ENCODE measurements at regions not wholly inside any gene's neighbourhood (a gene's known extent, or its start where the extent isn't known, plus 50 kb on each side); places are given as distances from the start of the nearest gene placed in this dataset.

DNA sequence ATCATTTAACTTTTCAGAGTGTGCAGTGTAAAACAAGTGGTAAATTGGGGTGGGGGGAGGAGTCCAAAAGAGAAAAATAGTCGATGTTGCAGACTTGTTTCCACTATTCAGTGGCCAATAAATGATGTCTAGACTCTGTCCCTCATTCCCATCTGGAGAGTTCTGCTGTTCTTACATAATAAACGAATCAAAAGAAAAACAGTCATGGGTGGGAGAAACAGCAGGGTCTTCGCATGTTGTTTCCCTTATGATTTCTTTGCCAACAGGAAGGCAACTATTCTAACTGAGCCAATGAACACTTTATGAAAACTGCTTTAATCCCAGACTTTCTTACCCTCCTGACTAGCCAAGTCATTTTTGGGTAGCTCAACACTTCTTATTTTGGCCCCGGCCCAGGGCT is 615.5 kb downstream of the FGF9 start:
- no peak for TF ChIP-seq ZNF169 (tag by site-specific recombination; IDR thresholded peaks at IDR 0.05)
- TF ChIP-seq YY2 (tag by site-specific recombination; IDR thresholded peaks at IDR 0.05), result no peak
- no peak for TF ChIP-seq ZNF426 (tag by site-specific recombination; IDR thresholded peaks at IDR 0.05)
- TF ChIP-seq ZNF404 (tag by site-specific recombination; IDR thresholded peaks at IDR 0.05), result no peak
- TF ChIP-seq ZNF274 (IDR thresholded peaks at IDR 0.05; ENCODE audit: low read length), result no peak
- no peak for TF ChIP-seq ZNF274 (tag by site-specific recombination; IDR thresholded peaks at IDR 0.05; ENCODE audit: borderline replicate concordance)
- no peak for TF ChIP-seq ZNF776 (tag by site-specific recombination; IDR thresholded peaks at IDR 0.05; ENCODE audit: borderline replicate concordance)
- ChIA-PET CTCF (no interaction called here), POLR2A (no interaction called here)
- no peaks in the 10 kb centered on the region for H3K4me1 ChIP-seq (ENCODE audit: control insufficient read depth, insufficient read depth, low read length)
- H3K36me3 ChIP-seq (ENCODE audit: control insufficient read depth in 2 of 2, insufficient read depth in 1 of 2, low read length in 2 of 2), result no peaks in the 10 kb centered on the region
- no peak overlapping the region for H3K4me3 ChIP-seq (ENCODE audit: low read depth, low read length)
- H3K27ac ChIP-seq (ENCODE audit: extremely low read depth, low read depth, low read length), result no peak overlapping the region
- H3K9me3 ChIP-seq (ENCODE audit: control insufficient read depth, insufficient read depth, low read depth, low read length), result no peaks in the 10 kb centered on the region

DNA sequence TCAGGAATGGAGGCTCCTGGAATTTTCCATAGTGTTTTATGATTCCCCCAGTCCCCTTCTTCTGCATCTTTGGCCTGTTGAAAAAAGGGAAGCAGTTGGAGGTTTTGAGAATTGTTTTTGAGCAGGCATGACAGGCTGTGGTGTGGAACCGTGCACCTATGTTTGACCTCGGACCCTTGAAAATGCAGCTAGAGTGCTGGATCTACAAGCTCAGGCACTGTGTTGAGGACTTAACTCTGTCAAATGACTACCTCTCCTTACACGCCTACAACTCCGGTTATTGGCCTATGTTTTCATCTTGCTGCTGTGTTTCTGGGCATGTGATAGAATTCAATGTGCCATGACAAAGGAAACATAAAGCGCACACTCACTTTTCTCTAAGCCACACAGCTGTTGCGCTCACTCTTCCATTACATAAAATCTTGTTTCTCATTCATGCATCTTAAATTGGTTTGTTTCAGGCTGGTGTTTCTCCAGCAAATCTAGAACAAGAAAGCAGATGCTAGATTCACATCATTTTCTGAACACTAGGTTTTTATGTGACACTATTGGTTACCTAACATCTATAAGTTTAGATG is 616.6 kb downstream of the FGF9 start:
- ChIA-PET CTCF (no interaction called here), POLR2A (no interaction called here)
- no peaks in the 10 kb centered on the region for H3K9me3 ChIP-seq (ENCODE audit: control insufficient read depth, insufficient read depth, low read depth, low read length)
- H3K4me1 ChIP-seq (ENCODE audit: control insufficient read depth, insufficient read depth, low read length), result no peaks in the 10 kb centered on the region
- TF ChIP-seq ZNF473 (tag by site-specific recombination; IDR thresholded peaks at IDR 0.05) (no peak), ZNF184 (tag by site-specific recombination; IDR thresholded peaks at IDR 0.05) (no peak), ZNF404 (tag by site-specific recombination; IDR thresholded peaks at IDR 0.05) (no peak), ZNF768 (tag by site-specific recombination; IDR thresholded peaks at IDR 0.05) (no peak), ZNF433 (tag by site-specific recombination; IDR thresholded peaks at IDR 0.05; ENCODE audit: low read depth) (no peak), ZNF777 (tag by site-specific recombination; IDR thresholded peaks at IDR 0.05; ENCODE audit: borderline replicate concordance) (no peak), ZNF530 (tag by site-specific recombination; IDR thresholded peaks at IDR 0.05; ENCODE audit: low read depth) (no peak), ZNF561 (tag by site-specific recombination; IDR thresholded peaks at IDR 0.05; ENCODE audit: borderline replicate concordance) (no peak), ZNF426 (tag by site-specific recombination; IDR thresholded peaks at IDR 0.05) (no peak), ZNF707 (tag by site-specific recombination; IDR thresholded peaks at IDR 0.05) (no peak), BCL11B (tag by site-specific recombination; IDR thresholded peaks at IDR 0.05; ENCODE audit: low read depth) (no peak), ZNF621 (tag by site-specific recombination; IDR thresholded peaks at IDR 0.05) (no peak), ZNF24 (tag by site-specific recombination; IDR thresholded peaks at IDR 0.05) (no peak), EGR2 (tag by site-specific recombination; IDR thresholded peaks at IDR 0.05; ENCODE audit: low read depth) (no peak), ZNF37A (tag by site-specific recombination; IDR thresholded peaks at IDR 0.05) (no peak)
- TF ChIP-seq, protein P1, sequence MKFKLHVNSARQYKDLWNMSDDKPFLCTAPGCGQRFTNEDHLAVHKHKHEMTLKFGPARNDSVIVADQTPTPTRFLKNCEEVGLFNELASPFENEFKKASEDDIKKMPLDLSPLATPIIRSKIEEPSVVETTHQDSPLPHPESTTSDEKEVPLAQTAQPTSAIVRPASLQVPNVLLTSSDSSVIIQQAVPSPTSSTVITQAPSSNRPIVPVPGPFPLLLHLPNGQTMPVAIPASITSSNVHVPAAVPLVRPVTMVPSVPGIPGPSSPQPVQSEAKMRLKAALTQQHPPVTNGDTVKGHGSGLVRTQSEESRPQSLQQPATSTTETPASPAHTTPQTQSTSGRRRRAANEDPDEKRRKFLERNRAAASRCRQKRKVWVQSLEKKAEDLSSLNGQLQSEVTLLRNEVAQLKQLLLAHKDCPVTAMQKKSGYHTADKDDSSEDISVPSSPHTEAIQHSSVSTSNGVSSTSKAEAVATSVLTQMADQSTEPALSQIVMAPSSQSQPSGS (tag by site-specific recombination; IDR thresholded peaks at IDR 0.05; ENCODE audit: low read depth), result no peak
- TF ChIP-seq, protein P2, sequence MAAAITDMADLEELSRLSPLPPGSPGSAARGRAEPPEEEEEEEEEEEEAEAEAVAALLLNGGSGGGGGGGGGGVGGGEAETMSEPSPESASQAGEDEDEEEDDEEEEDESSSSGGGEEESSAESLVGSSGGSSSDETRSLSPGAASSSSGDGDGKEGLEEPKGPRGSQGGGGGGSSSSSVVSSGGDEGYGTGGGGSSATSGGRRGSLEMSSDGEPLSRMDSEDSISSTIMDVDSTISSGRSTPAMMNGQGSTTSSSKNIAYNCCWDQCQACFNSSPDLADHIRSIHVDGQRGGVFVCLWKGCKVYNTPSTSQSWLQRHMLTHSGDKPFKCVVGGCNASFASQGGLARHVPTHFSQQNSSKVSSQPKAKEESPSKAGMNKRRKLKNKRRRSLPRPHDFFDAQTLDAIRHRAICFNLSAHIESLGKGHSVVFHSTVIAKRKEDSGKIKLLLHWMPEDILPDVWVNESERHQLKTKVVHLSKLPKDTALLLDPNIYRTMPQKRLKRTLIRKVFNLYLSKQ (tag by site-specific recombination; IDR thresholded peaks at IDR 0.05; ENCODE audit: borderline replicate concordance), result no peak
- TF ChIP-seq, protein P3, sequence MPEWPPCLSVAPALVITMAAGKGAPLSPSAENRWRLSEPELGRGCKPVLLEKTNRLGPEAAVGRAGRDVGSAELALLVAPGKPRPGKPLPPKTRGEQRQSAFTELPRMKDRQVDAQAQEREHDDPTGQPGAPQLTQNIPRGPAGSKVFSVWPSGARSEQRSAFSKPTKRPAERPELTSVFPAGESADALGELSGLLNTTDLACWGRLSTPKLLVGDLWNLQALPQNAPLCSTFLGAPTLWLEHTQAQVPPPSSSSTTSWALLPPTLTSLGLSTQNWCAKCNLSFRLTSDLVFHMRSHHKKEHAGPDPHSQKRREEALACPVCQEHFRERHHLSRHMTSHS (tag by site-specific recombination; IDR thresholded peaks at IDR 0.05), result no peak
- H3K27ac ChIP-seq (ENCODE audit: extremely low read depth, low read depth, low read length), result no peak overlapping the region
- H3K36me3 ChIP-seq (ENCODE audit: control insufficient read depth in 2 of 2, insufficient read depth in 1 of 2, low read length in 2 of 2), result no peaks in the 10 kb centered on the region
- no peak overlapping the region for H3K4me3 ChIP-seq (ENCODE audit: low read depth, low read length)
